Fibroblast of mammary gland (primary cell): ENCODE measurements at regions not wholly inside any gene's neighbourhood (a gene's known extent, or its start where the extent isn't known, plus 50 kb on each side); places are given as distances from the start of the nearest gene placed in this dataset.

Experiments used
- DNase-seq: peaks from one replicate; pipeline ENCODE4 v3.0.0-alpha.2; 2010; ENCODE audit warnings: low read depth
- H3K4me3 ChIP-seq: 2 replicates; pipeline ENCODE4 v1.5.1; 2011; ENCODE audit warnings: low read depth, mild to moderate bottlenecking, low read length, moderate library complexity; ENCODE audit not compliant: control insufficient read depth
- CTCF ChIP-seq: conservative IDR thresholded peaks from 2 replicates; pipeline ENCODE4 v1.5.1; 2011; ENCODE audit warnings: low read depth, low read length, inconsistent platforms; ENCODE audit not compliant: control insufficient read depth, insufficient read depth

GRCh38 chr20:56758706-56759105, 129.6 kb downstream of the TFAP2C start:
- H3K4me3 ChIP-seq: no peak overlapping the region
- TF ChIP-seq CTCF: no peak
- DNase-seq: no peak

GRCh38 chr20:56759741-56760278, 130.7 kb downstream of the TFAP2C start:
- H3K4me3 ChIP-seq: no peak overlapping the region

GRCh38 chr20:56760610-56761009, 131.5 kb downstream of the TFAP2C start:
- no peak overlapping the region for H3K4me3 ChIP-seq
- no peak for DNase-seq
- TF ChIP-seq CTCF: no peak

More at GRCh38 chr20:56759741-56760278, 130.7 kb downstream of the TFAP2C start:
- TF ChIP-seq CTCF: no peak
- no peak for DNase-seq

GRCh38 chr20:56761393-56761792, 132.3 kb downstream of the TFAP2C start:
- H3K4me3 ChIP-seq: no peak overlapping the region
- no peak for TF ChIP-seq CTCF
- no peak for DNase-seq

GRCh38 chr20:56762401-56762800, 133.3 kb downstream of the TFAP2C start:
- DNase-seq: no peak
- no peak for TF ChIP-seq CTCF
- H3K4me3 ChIP-seq: no peak overlapping the region

GRCh38 chr20:56762829-56763228, 133.7 kb downstream of the TFAP2C start:
- no peak for DNase-seq
- no peak for TF ChIP-seq CTCF
- no peak overlapping the region for H3K4me3 ChIP-seq

GRCh38 chr20:56764671-56765070, 135.6 kb downstream of the TFAP2C start:
- DNase-seq: no peak
- TF ChIP-seq CTCF: no peak

More at GRCh38 chr20:56764671-56765070, 135.6 kb downstream of the TFAP2C start:
- H3K4me3 ChIP-seq: no peak overlapping the region
